ENCODE measurements at regions not wholly inside any gene's neighbourhood (a gene's known extent, or its start where the extent isn't known, plus 50 kb on each side); places are given as distances from the start of the nearest gene placed in this dataset.
A peak's percentile ranks its signal among the peaks of the same experiment; 100 is the strongest.
"Not testable (repeated sequence)": the region's sequence is repeated elsewhere in the genome, so short reads cannot be mapped to it uniquely, and the experiment has no call there.

GRCh38 chr16:29600111-29601000 is 62.7 kb upstream of the SPN start:
- POLR2A ChIA-PET; H3K4me3 ChIP-seq (ENCODE audit: low read depth, low read length); H3K27me3 ChIP-seq (replicated peaks; ENCODE audit: control insufficient read depth, insufficient read depth, low read length); H3K4me1 Mint-ChIP-seq (ENCODE audit: low read depth, unreplicated experiment); BruUV-seq (replicated peaks); DNase-seq; H3K4me3 Mint-ChIP-seq (ENCODE audit: unreplicated experiment); H3K9me3 ChIP-seq; H3K27ac Mint-ChIP-seq (ENCODE audit: unreplicated experiment); H3K9me3 Mint-ChIP-seq (ENCODE audit: unreplicated experiment); intact Hi-C loops (cut with micrococcal nuclease; ENCODE audit: unreplicated experiment); H3K36me3 ChIP-seq (ENCODE audit: control insufficient read depth, insufficient read depth, low read length); H3K27me3 Mint-ChIP-seq (ENCODE audit: insufficient read depth, unreplicated experiment); H3K4me1 ChIP-seq: not testable (repeated sequence)
- CTCF ChIA-PET = interaction anchor here (0.6 to 0.7 kb wide), 2 partner anchors 109 to 115 kb away, joined by 3 read pairs; no protein-coding TSS in a partner anchor
- peaks cover 36% of the 10 kb centered on the region for H3K36me3 Mint-ChIP-seq (ENCODE audit: insufficient read depth, unreplicated experiment)

- H3K9me3 ChIP-seq; DNase-seq; POLR2A ChIA-PET; CTCF ChIA-PET; H3K36me3 ChIP-seq (ENCODE audit: control insufficient read depth, insufficient read depth, low read length); H3K9me3 Mint-ChIP-seq (ENCODE audit: unreplicated experiment); H3K27me3 ChIP-seq (replicated peaks; ENCODE audit: control insufficient read depth, insufficient read depth, low read length); H3K4me3 Mint-ChIP-seq (ENCODE audit: unreplicated experiment); BruUV-seq (replicated peaks); H3K4me3 ChIP-seq (ENCODE audit: low read depth, low read length); intact Hi-C loops (cut with micrococcal nuclease; ENCODE audit: unreplicated experiment); H3K27me3 Mint-ChIP-seq (ENCODE audit: insufficient read depth, unreplicated experiment); H3K4me1 ChIP-seq; H3K27ac Mint-ChIP-seq (ENCODE audit: unreplicated experiment); H3K4me1 Mint-ChIP-seq (ENCODE audit: low read depth, unreplicated experiment): not testable (repeated sequence)
- peaks cover 36% of the 10 kb centered on the region for H3K36me3 Mint-ChIP-seq (ENCODE audit: insufficient read depth, unreplicated experiment)
Measured at GRCh38 chr16:29602247-29602625, 60.8 kb upstream of the SPN start.

- DNase-seq; H3K4me1 ChIP-seq; intact Hi-C loops (cut with micrococcal nuclease; ENCODE audit: unreplicated experiment); H3K36me3 ChIP-seq (ENCODE audit: control insufficient read depth, insufficient read depth, low read length); H3K27me3 ChIP-seq (replicated peaks; ENCODE audit: control insufficient read depth, insufficient read depth, low read length); H3K9me3 ChIP-seq; H3K4me1 Mint-ChIP-seq (ENCODE audit: low read depth, unreplicated experiment); POLR2A ChIA-PET; CTCF ChIA-PET; H3K27ac Mint-ChIP-seq (ENCODE audit: unreplicated experiment); BruUV-seq (replicated peaks); H3K27me3 Mint-ChIP-seq (ENCODE audit: insufficient read depth, unreplicated experiment); H3K9me3 Mint-ChIP-seq (ENCODE audit: unreplicated experiment); H3K4me3 Mint-ChIP-seq (ENCODE audit: unreplicated experiment); H3K4me3 ChIP-seq (ENCODE audit: low read depth, low read length): not testable (repeated sequence)
- peaks cover 36% of the 10 kb centered on the region for H3K36me3 Mint-ChIP-seq (ENCODE audit: insufficient read depth, unreplicated experiment)
Measured at GRCh38 chr16:29602683-29603088, 60.4 kb upstream of the SPN start.

GRCh38 chr16:29604631-29605549 is 58.2 kb upstream of the SPN start:
- H3K4me3 ChIP-seq (ENCODE audit: low read depth, low read length); H3K9me3 Mint-ChIP-seq (ENCODE audit: unreplicated experiment); POLR2A ChIA-PET; H3K27me3 ChIP-seq (replicated peaks; ENCODE audit: control insufficient read depth, insufficient read depth, low read length); BruUV-seq (replicated peaks); H3K4me1 Mint-ChIP-seq (ENCODE audit: low read depth, unreplicated experiment); H3K27me3 Mint-ChIP-seq (ENCODE audit: insufficient read depth, unreplicated experiment); DNase-seq; intact Hi-C loops (cut with micrococcal nuclease; ENCODE audit: unreplicated experiment); H3K4me3 Mint-ChIP-seq (ENCODE audit: unreplicated experiment); H3K9me3 ChIP-seq; H3K36me3 ChIP-seq (ENCODE audit: control insufficient read depth, insufficient read depth, low read length); H3K4me1 ChIP-seq; CTCF ChIA-PET: not testable (repeated sequence)
- Mint-ChIP-seq H3K27ac (ENCODE audit: unreplicated experiment) (peak overlapping the region; percentile 67), H3K36me3 (ENCODE audit: insufficient read depth, unreplicated experiment) (peaks cover 41% of the 10 kb centered on the region)

GRCh38 chr16:29605593-29606205 is 57.3 kb upstream of the SPN start:
- BruUV-seq (replicated peaks); H3K9me3 ChIP-seq; DNase-seq; H3K27me3 ChIP-seq (replicated peaks; ENCODE audit: control insufficient read depth, insufficient read depth, low read length); H3K27me3 Mint-ChIP-seq (ENCODE audit: insufficient read depth, unreplicated experiment); intact Hi-C loops (cut with micrococcal nuclease; ENCODE audit: unreplicated experiment); H3K4me1 Mint-ChIP-seq (ENCODE audit: low read depth, unreplicated experiment); H3K27ac Mint-ChIP-seq (ENCODE audit: unreplicated experiment); H3K4me3 ChIP-seq (ENCODE audit: low read depth, low read length); CTCF ChIA-PET; H3K4me1 ChIP-seq; H3K36me3 ChIP-seq (ENCODE audit: control insufficient read depth, insufficient read depth, low read length); POLR2A ChIA-PET; H3K9me3 Mint-ChIP-seq (ENCODE audit: unreplicated experiment); H3K4me3 Mint-ChIP-seq (ENCODE audit: unreplicated experiment): not testable (repeated sequence)
- peaks cover 41% of the 10 kb centered on the region for H3K36me3 Mint-ChIP-seq (ENCODE audit: insufficient read depth, unreplicated experiment)

- H3K4me1 ChIP-seq; POLR2A ChIA-PET; H3K36me3 ChIP-seq (ENCODE audit: control insufficient read depth, insufficient read depth, low read length); H3K9me3 Mint-ChIP-seq (ENCODE audit: unreplicated experiment); H3K4me3 ChIP-seq (ENCODE audit: low read depth, low read length); CTCF ChIA-PET; DNase-seq; H3K27me3 Mint-ChIP-seq (ENCODE audit: insufficient read depth, unreplicated experiment); H3K9me3 ChIP-seq; intact Hi-C loops (cut with micrococcal nuclease; ENCODE audit: unreplicated experiment); H3K4me3 Mint-ChIP-seq (ENCODE audit: unreplicated experiment); H3K27ac Mint-ChIP-seq (ENCODE audit: unreplicated experiment); BruUV-seq (replicated peaks); H3K4me1 Mint-ChIP-seq (ENCODE audit: low read depth, unreplicated experiment); H3K27me3 ChIP-seq (replicated peaks; ENCODE audit: control insufficient read depth, insufficient read depth, low read length): not testable (repeated sequence)
- peaks cover 51% of the 10 kb centered on the region for H3K36me3 Mint-ChIP-seq (ENCODE audit: insufficient read depth, unreplicated experiment)
Measured at GRCh38 chr16:29606669-29607427, 56.2 kb upstream of the SPN start.

All from Caco-2 (cell line).